OCI-LY1 (cell line): ENCODE measurements at regions not wholly inside any gene's neighbourhood (a gene's known extent, or its start where the extent isn't known, plus 50 kb on each side); places are given as distances from the start of the nearest gene placed in this dataset.

Source experiments
- H2AFZ ChIP-seq: fragments of 200-600 bp; sonication (generic), shearing (Covaris generic); 2 replicates; pipeline ENCODE4 v1.6.0; 2014; ENCODE audit warnings: antibody characterized with exemption, mild to moderate bottlenecking, low read length
- H3F3A ChIP-seq: fragments of 200-600 bp; sonication (generic), shearing (Covaris generic); 2 replicates; pipeline ENCODE4 v1.6.0; 2014; ENCODE audit warnings: mild to moderate bottlenecking, antibody characterized with exemption, low read length, moderate library complexity; ENCODE audit not compliant: insufficient read depth
- H3K27ac ChIP-seq: fragments of 200-600 bp; sonication (generic); 2 replicates; pipeline ENCODE4 v1.5.1; 2014; ENCODE audit warnings: low read length, mixed run types, mild to moderate bottlenecking, low read depth; ENCODE audit not compliant: poor library complexity, severe bottlenecking
- H3K27me3 ChIP-seq: fragments of 200-600 bp; sonication (generic); 2 replicates; pipeline ENCODE4 v1.6.0; 2014; ENCODE audit warnings: antibody characterized with exemption, mild to moderate bottlenecking, low read length, moderate library complexity; ENCODE audit not compliant: insufficient read depth
- H3K36me3 ChIP-seq: fragments of 200-600 bp; sonication (generic); 2 replicates; pipeline ENCODE4 v1.6.1; 2014; ENCODE audit warnings: mild to moderate bottlenecking, antibody characterized with exemption, low read length, moderate library complexity, mixed read lengths; ENCODE audit not compliant: insufficient read depth
- H3K4me1 ChIP-seq: fragments of 200-600 bp; sonication (generic); 2 replicates; pipeline ENCODE4 v1.5.1; 2014; ENCODE audit warnings: mild to moderate bottlenecking, low read length, moderate library complexity; ENCODE audit not compliant: insufficient read depth, severe bottlenecking
- H3K4me2 ChIP-seq: fragments of 200-600 bp; sonication (generic), shearing (Covaris generic); 2 replicates; pipeline ENCODE4 v1.6.1; 2014; ENCODE audit warnings: low read length
- H3K4me3 ChIP-seq: fragments of 200-600 bp; sonication (generic); 2 replicates; pipeline ENCODE4 v1.5.1; 2014; ENCODE audit warnings: low read length, low read depth, mild to moderate bottlenecking, mixed read lengths; ENCODE audit not compliant: poor library complexity, severe bottlenecking
- H3K79me2 ChIP-seq: fragments of 200-600 bp; shearing (Covaris generic); 2 replicates; pipeline ENCODE4 v1.6.1; 2016; ENCODE audit warnings: mixed run types, low read length, mixed read lengths; ENCODE audit not compliant: insufficient read depth
- H3K9ac ChIP-seq: fragments of 200-600 bp; sonication (generic), shearing (Covaris generic); 2 replicates; pipeline ENCODE4 v1.6.1; 2014; ENCODE audit warnings: mild to moderate bottlenecking, low read length, mixed read lengths
- H3K9me2 ChIP-seq: fragments of 200-600 bp; sonication (generic), shearing (Covaris generic); 2 replicates; pipeline ENCODE4 v1.6.1; 2014; ENCODE audit warnings: low read depth, mild to moderate bottlenecking, low read length, mixed read lengths
- H3K9me3 ChIP-seq: fragments of 200-600 bp; shearing (Covaris generic); 2 replicates; pipeline ENCODE4 v1.6.1; 2014; ENCODE audit warnings: low read length, mixed read lengths
- H4K20me1 ChIP-seq: fragments of 200-600 bp; sonication (generic), shearing (Covaris generic); 2 replicates; pipeline ENCODE4 v1.6.0; 2016; ENCODE audit warnings: mild to moderate bottlenecking, low read length; ENCODE audit not compliant: insufficient read depth
- CTCF ChIP-seq: fragments of 200-600 bp; sonication (generic), shearing (Covaris generic); IDR thresholded peaks from 2 replicates; pipeline ENCODE4 v1.5.1; 2017; ENCODE audit warnings: mild to moderate bottlenecking, antibody characterized with exemption, low read length, moderate library complexity, mixed read lengths
- EZH2 ChIP-seq: fragments of 200-600 bp; sonication (generic), shearing (Covaris generic); IDR thresholded peaks from 2 replicates; pipeline ENCODE4 v1.8.0; 2017; ENCODE audit warnings: borderline replicate concordance, mixed run types, mild to moderate bottlenecking, antibody characterized with exemption, low read length, moderate library complexity, mixed read lengths

- Histone ChIP-seq H2AFZ (no peak overlapping the region), H3K36me3 (no peaks in the 10 kb centered on the region), H3K4me3 (no peak overlapping the region), H3K9me2 (no peaks in the 10 kb centered on the region), H3K4me1 (no peaks in the 10 kb centered on the region), H3K9me3 (no peaks in the 10 kb centered on the region), H3K79me2 (no peaks in the 10 kb centered on the region), H3K9ac (no peak overlapping the region), H3F3A (no peaks in the 10 kb centered on the region), H3K27ac (no peak overlapping the region), H3K4me2 (no peak overlapping the region), H3K27me3 (no peaks in the 10 kb centered on the region), H4K20me1 (no peaks in the 10 kb centered on the region)
- TF ChIP-seq CTCF (no peak), EZH2 (no peak)
Observed at GRCh38 chr6:93785694-93786030, 366.3 kb upstream of the EPHA7 start.

- no peaks in the 10 kb centered on the region for H3K27me3 ChIP-seq
- H3K4me3 ChIP-seq, result no peak overlapping the region
- no peak overlapping the region for H2AFZ ChIP-seq
- H3K9ac ChIP-seq, result no peak overlapping the region
- no peaks in the 10 kb centered on the region for H3K36me3 ChIP-seq
- no peaks in the 10 kb centered on the region for H3K9me2 ChIP-seq
- H3K9me3 ChIP-seq, result no peaks in the 10 kb centered on the region
- H3K4me1 ChIP-seq, result no peaks in the 10 kb centered on the region
- TF ChIP-seq EZH2, result no peak
- no peak for TF ChIP-seq CTCF
- no peaks in the 10 kb centered on the region for H3K79me2 ChIP-seq
- H4K20me1 ChIP-seq, result no peaks in the 10 kb centered on the region
- no peak overlapping the region for H3K27ac ChIP-seq
- no peak overlapping the region for H3K4me2 ChIP-seq
- H3F3A ChIP-seq, result no peaks in the 10 kb centered on the region
Observed at GRCh38 chr6:93784794-93785693, 365.7 kb upstream of the EPHA7 start.

GRCh38 chr6:93779086-93779841 is 359.9 kb upstream of the EPHA7 start:
- Histone ChIP-seq H3K27ac (no peak overlapping the region), H3K36me3 (no peaks in the 10 kb centered on the region), H3K9ac (no peak overlapping the region), H3K9me2 (no peaks in the 10 kb centered on the region), H3F3A (no peaks in the 10 kb centered on the region), H3K4me3 (no peak overlapping the region), H3K79me2 (no peaks in the 10 kb centered on the region), H3K27me3 (no peaks in the 10 kb centered on the region), H3K4me2 (no peak overlapping the region), H2AFZ (no peak overlapping the region), H4K20me1 (no peaks in the 10 kb centered on the region), H3K4me1 (no peaks in the 10 kb centered on the region), H3K9me3 (no peaks in the 10 kb centered on the region)
- TF ChIP-seq EZH2 (no peak), CTCF (no peak)
